HCT116 (cell line): ENCODE measurements at regions not wholly inside any gene's neighbourhood (a gene's known extent, or its start where the extent isn't known, plus 50 kb on each side); places are given as distances from the start of the nearest gene placed in this dataset.

Experiments used
- ATAC-seq: fragments of 200-7000 bp; cut with Tn5 transposase; 2 replicates; pipeline ENCODE4 v1.9.1; 2020; ENCODE audit warnings: mild to moderate bottlenecking, moderate library complexity
- BruUV-seq: library from RNA; stranded (reverse); fragments of 400-500 nt; replicated peaks from 2 replicates; lab custom pipeline; 2021; lab: Mats Ljungman, UMichigan
- CTCF ChIA-PET: fragments of 300-600 bp; sonication (Branson Sonifier 250); formaldehyde crosslinking; loops from one replicate; lab custom pipeline; 2021; ENCODE audit warnings: antibody characterized with exemption; lab: Charles Lee
- POLR2A ChIA-PET: fragments of 300-600, 350-600 bp; sonication (Branson Sonifier 250); formaldehyde crosslinking; loops from one replicate; lab custom pipeline; 2021; ENCODE audit warnings: antibody characterized with exemption; lab: Charles Lee
- RAD21 ChIA-PET, 2 experiments: fragments of 300-600 bp; sonication (Branson Sonifier 250); formaldehyde crosslinking; loops; one replicate each; lab custom pipeline; 2023; ENCODE audit warnings: low total read pairs in 2 of 2; ENCODE audit not compliant: uncharacterized antibody in 2 of 2, unreplicated experiment in 2 of 2, low non-redundant PET in 1 of 2; lab: Charles Lee
- DNase-seq: peaks from one replicate; pipeline ENCODE4 v3.0.0-alpha.2; 2010; ENCODE audit warnings: low read depth, low spot score
- H2AFZ ChIP-seq: fragments of 200-600 bp; shearing (Covaris generic), sonication (generic); 2 replicates; pipeline ENCODE4 v1.6.1; 2017; ENCODE audit warnings: low read depth, mixed run types, mixed read lengths, antibody characterized with exemption, low read length; ENCODE audit not compliant: poor library complexity, severe bottlenecking
- H3K27ac ChIP-seq: 2 replicates; pipeline ENCODE4 v1.5.1; 2012; ENCODE audit warnings: low read depth, low read length
- H3K27me3 ChIP-seq: fragments of 200-600 bp; sonication (generic); 2 replicates; pipeline ENCODE4 v1.6.1; 2016; ENCODE audit warnings: mixed run types, low read length, mixed read lengths; ENCODE audit not compliant: insufficient read depth
- H3K36me3 ChIP-seq, 2 experiments: fragments of 200-500 bp in 1 of 2; fragments of 200-600 bp in 1 of 2; sonication (Bioruptor generic) in 1 of 2; sonication (generic) in 1 of 2; 2 replicates each; pipeline versions ENCODE4 v1.5.1 to v1.6.1; 2014 to 2016; ENCODE audit warnings: low read length in 2 of 2, inconsistent platforms in 1 of 2, mixed read lengths in 1 of 2, mixed run types in 1 of 2; ENCODE audit not compliant: insufficient read depth in 2 of 2, control insufficient read depth in 1 of 2
- H3K4me1 ChIP-seq, 2 experiments: fragments of 200-600 bp in 1 of 2; sonication (generic) in 1 of 2; 2 replicates each; pipeline versions ENCODE4 v1.5.1 to v1.6.1; 2012 to 2017; ENCODE audit warnings: low read length in 2 of 2, inconsistent platforms in 1 of 2, mild to moderate bottlenecking in 1 of 2, mixed read lengths in 1 of 2, mixed run types in 1 of 2, moderate library complexity in 1 of 2; ENCODE audit not compliant: insufficient read depth in 2 of 2, control insufficient read depth in 1 of 2
- H3K4me2 ChIP-seq: fragments of 200-600 bp; sonication (generic); 2 replicates; pipeline ENCODE4 v1.6.1; 2017; ENCODE audit warnings: mixed run types, low read length, mixed read lengths
- H3K4me3 ChIP-seq, 2 experiments: fragments of 200-600 bp in 1 of 2; sonication (generic) in 1 of 2; replicated peaks in 1 of 2; 2 replicates each; pipeline ENCODE4 v1.5.1; 2011 to 2016; ENCODE audit warnings: low read length in 2 of 2, control low read depth in 1 of 2, low read depth in 1 of 2, mild to moderate bottlenecking in 1 of 2, mixed read lengths in 1 of 2, mixed run types in 1 of 2
- H3K79me2 ChIP-seq: fragments of 200-600 bp; sonication (generic); 2 replicates; pipeline ENCODE4 v1.6.1; 2017; ENCODE audit warnings: mild to moderate bottlenecking, mixed run types, low read length, moderate library complexity, mixed read lengths; ENCODE audit not compliant: insufficient read depth
- H3K9ac ChIP-seq: fragments of 200-600 bp; sonication (generic); 2 replicates; pipeline ENCODE4 v1.6.1; 2016; ENCODE audit warnings: low read length, mixed read lengths
- H3K9me2 ChIP-seq: fragments of 200-600 bp; sonication (generic), shearing (Covaris generic); 2 replicates; pipeline ENCODE4 v1.6.1; 2017; ENCODE audit warnings: mixed run types, mild to moderate bottlenecking, moderate library complexity; ENCODE audit not compliant: insufficient read depth
- H3K9me3 ChIP-seq, 2 experiments: fragments of 200-500 bp in 1 of 2; fragments of 200-600 bp in 1 of 2; sonication (Bioruptor generic) in 1 of 2; sonication (generic) in 1 of 2; 2 replicates each; pipeline ENCODE4 v1.6.1; 2014 to 2017; ENCODE audit warnings: low read length in 2 of 2, mixed read lengths in 2 of 2, inconsistent platforms in 1 of 2, low read depth in 1 of 2, mild to moderate bottlenecking in 1 of 2, mixed run types in 1 of 2, moderate library complexity in 1 of 2; ENCODE audit not compliant: control insufficient read depth in 1 of 2, insufficient read depth in 1 of 2
- H4K20me1 ChIP-seq: fragments of 200-600 bp; sonication (generic), shearing (Covaris generic); 2 replicates; pipeline ENCODE4 v1.6.1; 2017; ENCODE audit warnings: mixed run types, mild to moderate bottlenecking, moderate library complexity; ENCODE audit not compliant: insufficient read depth
- CEBPB ChIP-seq: IDR thresholded peaks from 2 replicates; pipeline ENCODE4 v1.6.1; 2012; ENCODE audit warnings: low read depth
- EGR1 ChIP-seq: IDR thresholded peaks from 2 replicates; pipeline ENCODE4 v1.6.1; 2012; ENCODE audit warnings: low read depth
- ELF1 ChIP-seq: IDR thresholded peaks from 2 replicates; pipeline ENCODE4 v1.6.1; 2012; ENCODE audit warnings: low read depth, borderline replicate concordance
- EZH2phosphoT487 ChIP-seq: fragments of 200-600 bp; IDR thresholded peaks from 2 replicates; pipeline ENCODE4 v1.6.1; 2018; ENCODE audit warnings: antibody characterized with exemption, borderline replicate concordance
- FOSL1 ChIP-seq: IDR thresholded peaks from 2 replicates; pipeline ENCODE4 v1.6.1; 2012; ENCODE audit warnings: low read depth
- POLR2AphosphoS5 ChIP-seq: IDR thresholded peaks from 2 replicates; pipeline ENCODE4 v1.6.1; 2011; ENCODE audit warnings: mild to moderate bottlenecking, low read depth, low read length, moderate library complexity
- REST ChIP-seq: IDR thresholded peaks from 2 replicates; pipeline ENCODE4 v1.6.1; 2012; ENCODE audit warnings: low read depth
- SP1 ChIP-seq: IDR thresholded peaks from 2 replicates; pipeline ENCODE4 v1.6.1; 2012; ENCODE audit warnings: low read depth
- SRF ChIP-seq: IDR thresholded peaks from 2 replicates; pipeline ENCODE4 v1.6.1; 2012; ENCODE audit warnings: low read depth
- TCF7L2 ChIP-seq: IDR thresholded peaks from 2 replicates; pipeline ENCODE4 v1.7.0; 2011; ENCODE audit warnings: borderline replicate concordance, inconsistent platforms; ENCODE audit not compliant: insufficient read depth, insufficient read length; ENCODE audit errors: extremely low read depth
- ZFX ChIP-seq: fragments of 450-650 bp; IDR thresholded peaks from 2 replicates; pipeline ENCODE4 v1.6.1; 2017
- intact Hi-C: fragments of 100-400 bp; cut with micrococcal nuclease; formaldehyde crosslinking; loops from 2 replicates; pipeline ENCODE4 v1.10.0; 2022
- TF ChIP-seq, protein P1 (sequence below): IDR thresholded peaks from 2 replicates; pipeline ENCODE4 v1.6.1; 2011; ENCODE audit warnings: mild to moderate bottlenecking, low read length, moderate library complexity; ENCODE audit not compliant: insufficient replicate concordance; ENCODE audit errors: extremely low read depth

DNA sequence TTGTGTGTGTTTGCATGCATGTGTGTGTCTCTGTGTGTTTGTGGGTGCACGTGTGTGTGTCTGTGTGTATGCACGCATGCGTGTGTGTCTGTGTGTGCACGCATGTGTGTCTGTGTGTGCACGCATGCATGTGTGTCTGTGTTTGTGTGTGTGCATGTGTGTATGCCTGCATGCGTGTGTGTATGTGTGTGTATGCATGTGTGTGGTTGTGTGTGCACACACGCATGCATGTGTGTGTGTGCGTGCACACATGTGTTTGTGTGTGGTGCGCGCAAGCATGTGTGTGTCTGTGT is 239.9 kb upstream of the TNRC6C start:
- BruUV-seq = no TSS peak
- POLR2A ChIA-PET = no interaction called here
- Histone ChIP-seq H3K9ac (no peak overlapping the region), H3K36me3 (no peaks in the 10 kb centered on the region), H3K27me3 (peaks cover 4% of the 10 kb centered on the region; the same call in 1 of the 2 replicates), H3K9me2 (no peaks in the 10 kb centered on the region), H4K20me1 (no peaks in the 10 kb centered on the region), H3K4me3 (no peak overlapping the region), H3K79me2 (no peaks in the 10 kb centered on the region), H3K9me3 (peaks cover 3 to 4% of the 10 kb centered on the region in 2 experiments; a peak in 1 of 4 replicates)
- no peak for DNase-seq
- no peak for TF ChIP-seq TCF7L2
- no peak for TF ChIP-seq EZH2phosphoT487
- no peak for TF ChIP-seq EGR1
- TF ChIP-seq, protein P1, sequence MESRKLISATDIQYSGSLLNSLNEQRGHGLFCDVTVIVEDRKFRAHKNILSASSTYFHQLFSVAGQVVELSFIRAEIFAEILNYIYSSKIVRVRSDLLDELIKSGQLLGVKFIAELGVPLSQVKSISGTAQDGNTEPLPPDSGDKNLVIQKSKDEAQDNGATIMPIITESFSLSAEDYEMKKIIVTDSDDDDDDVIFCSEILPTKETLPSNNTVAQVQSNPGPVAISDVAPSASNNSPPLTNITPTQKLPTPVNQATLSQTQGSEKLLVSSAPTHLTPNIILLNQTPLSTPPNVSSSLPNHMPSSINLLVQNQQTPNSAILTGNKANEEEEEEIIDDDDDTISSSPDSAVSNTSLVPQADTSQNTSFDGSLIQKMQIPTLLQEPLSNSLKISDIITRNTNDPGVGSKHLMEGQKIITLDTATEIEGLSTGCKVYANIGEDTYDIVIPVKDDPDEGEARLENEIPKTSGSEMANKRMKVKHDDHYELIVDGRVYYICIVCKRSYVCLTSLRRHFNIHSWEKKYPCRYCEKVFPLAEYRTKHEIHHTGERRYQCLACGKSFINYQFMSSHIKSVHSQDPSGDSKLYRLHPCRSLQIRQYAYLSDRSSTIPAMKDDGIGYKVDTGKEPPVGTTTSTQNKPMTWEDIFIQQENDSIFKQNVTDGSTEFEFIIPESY = no peak
- no peak for TF ChIP-seq SRF
- TF ChIP-seq, all 23 proteins: peak for 0
- Histone ChIP-seq H2AFZ (no peak overlapping the region), H3K4me1 (no peaks in the 10 kb centered on the region), H3K4me2 (no peak overlapping the region), H3K27ac (no peak overlapping the region)
- RAD21 ChIA-PET = no interaction called here
- ATAC-seq = no peak
- CTCF ChIA-PET = no interaction called here
- intact Hi-C loops = no loop called here

DNA sequence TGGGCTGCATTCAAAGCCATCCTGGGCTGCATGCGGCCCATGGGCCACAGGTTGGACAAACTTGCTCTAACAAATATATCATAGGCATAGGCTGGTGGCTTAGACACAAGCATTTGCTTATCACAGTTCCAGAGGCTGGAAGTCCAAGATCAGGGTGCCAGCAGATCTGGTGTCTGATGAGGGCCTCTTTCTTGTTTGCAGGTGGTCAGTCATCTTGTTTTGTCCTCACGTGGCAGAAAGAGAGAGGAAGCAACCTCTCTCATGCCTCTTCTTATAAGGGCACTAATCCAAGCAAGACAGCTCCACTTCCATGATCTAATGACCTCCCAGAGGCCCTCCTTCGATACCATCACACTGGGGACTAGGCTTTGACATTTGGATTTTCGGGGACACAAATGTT is 238.7 kb upstream of the TNRC6C start:
- POLR2A ChIA-PET = no interaction called here
- RAD21 ChIA-PET = interaction anchor here in 1 of 2 experiments (0.6 kb wide), 1 partner anchor 285 kb away, joined by 3 read pairs; no protein-coding TSS in a partner anchor
- Histone ChIP-seq H4K20me1 (no peaks in the 10 kb centered on the region), H2AFZ (no peak overlapping the region), H3K9me2 (no peaks in the 10 kb centered on the region), H3K4me1 (no peaks in the 10 kb centered on the region), H3K27me3 (peaks cover 4% of the 10 kb centered on the region; the same call in 1 of the 2 replicates), H3K9ac (no peak overlapping the region), H3K27ac (no peak overlapping the region), H3K79me2 (no peaks in the 10 kb centered on the region), H3K4me2 (no peak overlapping the region), H3K4me3 (no peak overlapping the region), H3K36me3 (no peaks in the 10 kb centered on the region), H3K9me3 (peaks cover 3 to 4% of the 10 kb centered on the region in 2 experiments; a peak in 1 of 4 replicates)
- TF ChIP-seq CEBPB (no peak), EGR1 (no peak), FOSL1 (no peak), POLR2AphosphoS5 (no peak), REST (no peak), SP1 (no peak), ZFX (no peak), ELF1 (no peak)
- CTCF ChIA-PET = no interaction called here
- ATAC-seq (no peak), DNase-seq (no peak)
- intact Hi-C loops = no loop called here
- BruUV-seq = no TSS peak
